HG02885 (cell line): ENCODE measurements at regions not wholly inside any gene's neighbourhood (a gene's known extent, or its start where the extent isn't known, plus 50 kb on each side); places are given as distances from the start of the nearest gene placed in this dataset.

ENCODE experiments used
- ATAC-seq: cut with Tn5 transposase; IDR thresholded peaks from one replicate; pipeline ENCODE4 v1.9.1; 2021; ENCODE audit warnings: mild to moderate bottlenecking; ENCODE audit not compliant: unreplicated experiment, poor library complexity

DNA sequence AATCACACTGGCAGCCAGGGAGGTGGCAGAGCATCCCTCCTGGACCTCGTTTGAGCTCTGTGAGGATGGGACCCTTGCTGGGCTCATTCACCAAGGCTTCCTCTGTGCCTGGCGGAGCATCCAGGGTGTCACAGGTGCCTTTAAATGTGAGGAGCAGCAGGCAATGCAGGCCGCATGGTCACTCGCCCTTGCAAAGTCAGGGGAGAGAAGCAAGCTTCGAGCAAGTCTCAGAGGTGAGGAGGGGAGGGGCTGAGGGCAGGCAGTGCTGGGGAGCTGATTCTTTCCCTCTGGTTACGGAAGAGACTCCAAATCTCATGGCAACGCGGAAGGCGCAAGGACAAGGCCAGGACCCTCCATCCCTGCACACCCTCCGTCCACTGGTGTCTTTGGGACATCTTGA is 182.7 kb upstream of the PMEPA1 start:
- no peak for ATAC-seq

DNA sequence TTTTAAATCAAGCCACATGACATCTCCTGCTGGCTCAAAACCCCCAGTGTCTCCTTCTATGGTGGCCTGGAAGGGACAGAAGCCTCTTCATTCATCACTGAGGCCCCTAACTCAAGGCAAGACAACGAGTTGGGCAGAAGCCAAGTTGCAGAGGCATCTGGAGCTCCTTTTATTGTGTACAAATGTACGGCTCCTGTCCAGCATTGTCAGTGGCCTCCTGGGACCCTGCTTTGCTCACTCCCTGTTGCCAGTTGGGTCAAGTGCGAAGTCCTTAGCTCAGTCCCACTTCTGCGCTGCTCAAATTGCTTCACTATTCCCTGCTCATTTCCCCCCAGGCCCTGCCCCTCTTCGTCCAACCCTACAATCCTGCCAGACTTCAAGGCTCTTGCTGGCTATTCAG is 181.2 kb upstream of the PMEPA1 start:
- ATAC-seq: no peak

DNA sequence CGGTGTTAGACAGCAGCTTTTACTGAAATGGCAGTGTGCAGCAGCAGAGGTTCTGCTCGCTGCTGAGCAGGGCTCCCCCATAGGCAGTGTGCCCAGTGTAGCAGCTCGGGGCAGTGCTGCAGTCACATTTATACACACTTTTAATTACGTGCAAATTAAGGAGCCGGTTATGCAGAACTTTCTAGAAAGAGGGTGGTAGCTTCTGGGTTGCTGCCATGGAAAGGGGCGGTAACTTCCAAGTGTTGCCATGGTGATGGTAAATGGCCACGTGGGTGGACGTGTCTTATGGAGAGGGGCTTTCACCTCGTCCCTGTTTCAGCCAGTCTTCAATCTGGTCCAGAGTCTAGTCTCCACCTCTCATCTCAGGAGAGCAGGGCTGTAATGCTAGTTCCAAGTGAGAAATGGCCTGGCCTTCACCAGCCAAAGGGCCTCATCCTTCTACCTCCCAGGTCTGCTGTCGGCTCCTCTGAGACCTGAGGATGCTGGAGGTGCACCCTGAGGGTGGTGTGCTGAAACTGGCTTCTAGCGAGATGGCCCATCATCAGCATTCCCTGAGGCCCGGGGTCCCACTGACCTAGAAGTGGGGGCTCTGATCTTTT is 180.5 kb upstream of the PMEPA1 start:
- ATAC-seq: no peak

DNA sequence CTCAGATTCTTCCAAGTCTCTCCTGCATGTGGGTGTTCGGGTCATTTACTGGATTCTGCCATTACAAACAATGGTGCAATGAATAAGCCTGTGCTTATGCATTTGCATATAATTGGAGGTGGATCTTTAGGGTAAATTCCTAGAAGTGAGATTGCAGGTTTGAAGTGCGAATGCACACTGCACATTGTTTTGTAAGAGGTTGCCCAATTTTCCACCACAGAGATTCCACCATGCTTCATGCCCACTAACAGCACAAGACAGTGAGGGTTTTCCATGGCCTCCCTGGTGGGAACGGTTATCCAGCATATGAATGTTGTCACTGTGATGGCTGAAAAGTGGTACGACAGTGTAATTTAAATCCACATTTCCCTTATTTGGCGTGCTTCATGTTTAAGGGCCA is 178.8 kb upstream of the PMEPA1 start:
- ATAC-seq: no peak

DNA sequence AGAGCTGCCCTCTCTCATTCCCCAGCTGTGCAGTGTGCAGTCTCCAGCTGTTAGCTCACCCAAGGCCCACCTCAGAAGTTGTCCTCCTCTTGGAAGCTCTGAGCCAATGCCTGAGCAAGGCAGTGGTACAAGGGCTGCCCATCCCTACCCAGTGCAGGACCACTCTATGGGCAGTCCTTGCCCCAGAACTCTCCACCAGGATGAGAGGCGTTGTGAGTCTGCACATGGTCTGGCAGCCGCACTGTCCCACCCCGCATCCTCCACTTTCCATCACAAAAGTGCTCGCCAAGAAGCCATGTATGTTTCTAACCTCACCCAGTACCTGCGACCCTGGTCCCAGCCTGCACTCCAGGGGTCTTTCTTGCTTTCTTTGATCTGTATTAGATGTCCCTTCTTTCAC is 175.1 kb upstream of the PMEPA1 start:
- no peak for ATAC-seq

DNA sequence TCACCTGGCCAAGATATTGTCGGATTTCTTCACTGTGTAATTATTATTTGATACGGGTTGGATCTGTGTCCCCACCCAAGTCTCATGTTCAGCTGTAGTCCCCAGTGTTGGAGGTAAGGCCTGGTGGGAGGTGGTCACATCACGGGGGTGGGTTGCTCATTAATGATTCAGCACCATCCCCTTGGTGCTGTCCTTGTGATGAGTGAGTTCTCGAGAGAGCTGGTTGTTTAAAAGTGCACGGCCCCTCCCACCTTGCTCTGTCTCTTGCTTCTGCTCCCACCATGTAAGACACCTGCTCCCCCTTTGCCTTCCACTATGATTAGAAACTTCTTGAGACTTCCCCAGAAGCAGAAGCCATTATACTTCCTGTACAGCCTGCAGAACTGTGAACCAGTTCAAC is 173.9 kb upstream of the PMEPA1 start:
- no peak for ATAC-seq

DNA sequence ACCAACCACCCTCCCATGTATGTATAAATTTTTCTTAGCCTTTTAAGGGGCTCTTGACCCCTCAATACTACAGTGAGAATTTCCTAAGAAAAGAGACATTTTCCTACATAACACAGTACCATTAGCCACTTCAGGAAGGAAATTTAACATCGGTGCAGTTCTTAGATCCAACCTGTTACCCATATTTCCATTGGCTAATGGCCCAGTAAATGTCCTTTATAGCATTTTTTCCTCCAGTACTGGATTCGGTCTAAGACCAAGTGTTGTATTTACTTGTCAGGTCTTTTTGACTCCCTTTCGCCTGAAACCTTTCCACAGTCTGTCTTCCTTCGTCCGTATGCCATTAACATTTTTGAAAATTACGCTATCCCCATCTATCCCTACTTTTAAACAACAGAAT is 173.4 kb upstream of the PMEPA1 start:
- ATAC-seq: no peak

DNA sequence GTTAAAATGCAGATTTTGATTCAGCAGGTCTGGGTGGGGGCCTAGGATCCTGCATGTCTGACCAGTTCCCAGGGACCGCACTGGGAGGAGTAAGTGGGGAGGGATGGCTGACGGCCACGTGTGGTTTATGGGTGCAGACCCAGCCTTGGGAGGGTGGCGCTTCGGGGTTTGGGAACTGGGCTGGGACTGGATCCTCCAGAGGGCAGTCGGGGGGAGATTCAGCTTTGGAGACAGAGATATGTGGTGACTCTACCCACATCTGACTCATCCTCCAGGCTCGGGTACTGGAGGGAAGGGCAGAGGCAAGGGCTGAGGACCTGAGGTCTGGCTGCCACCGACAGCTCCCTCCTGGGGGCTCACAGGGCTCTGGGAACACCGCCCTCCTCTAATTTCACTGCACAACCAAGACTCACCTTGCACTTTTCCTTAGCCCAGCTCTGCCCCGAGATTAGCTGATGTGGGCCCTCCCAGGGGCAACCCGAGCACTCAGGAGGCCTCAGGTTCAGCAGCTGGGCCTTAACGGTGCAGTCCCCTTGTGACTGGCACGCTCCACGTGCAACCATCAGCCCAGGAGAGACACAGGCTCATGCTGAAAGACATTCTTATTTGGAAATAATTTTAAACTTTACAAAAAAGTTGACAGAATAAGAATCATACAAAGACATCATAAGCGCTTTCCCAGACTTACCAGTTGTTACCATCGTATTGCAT is 172.8 kb upstream of the PMEPA1 start:
- no peak for ATAC-seq

DNA sequence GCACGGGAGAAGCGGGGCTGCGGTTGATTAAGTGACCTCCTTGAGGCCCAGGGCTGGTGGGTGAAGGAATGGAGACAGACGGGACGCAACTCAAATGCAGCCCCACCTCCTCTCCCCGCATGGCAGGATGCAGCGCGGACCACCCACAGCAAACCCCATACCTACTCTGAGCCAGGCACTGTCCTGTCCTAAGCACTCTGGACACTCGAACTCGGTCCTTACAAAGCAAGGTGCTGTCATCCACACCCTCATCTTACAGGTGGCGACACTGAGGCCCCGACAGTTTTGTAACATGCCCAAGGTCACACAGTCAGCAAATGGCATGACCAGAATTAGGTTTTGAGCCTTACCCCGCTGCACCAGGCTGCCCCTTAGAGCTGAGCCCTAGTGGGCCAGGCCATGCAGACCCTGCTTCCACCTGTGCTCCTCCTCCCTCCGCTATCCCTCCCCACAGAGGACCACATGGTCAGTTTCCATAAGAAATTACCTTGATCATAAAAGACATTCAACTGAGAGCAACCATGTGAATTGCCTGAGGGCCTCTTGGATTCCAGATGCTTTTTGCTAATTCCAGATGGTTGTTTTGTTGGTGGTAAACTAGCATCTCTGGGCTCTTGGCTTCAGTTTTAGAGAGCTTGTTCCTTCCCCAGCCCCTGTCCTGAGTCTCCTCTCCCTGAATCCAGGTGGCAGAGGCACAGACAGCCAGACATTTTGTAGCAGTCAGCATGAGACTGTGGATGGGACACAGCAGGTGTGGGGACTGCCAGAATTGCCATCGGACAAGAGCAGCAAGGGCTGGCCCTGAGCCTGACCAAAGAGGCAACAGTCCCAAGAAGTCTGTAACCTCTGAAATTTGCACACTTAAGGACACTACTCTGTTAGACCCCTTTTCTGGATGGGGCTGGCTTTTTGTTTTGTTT is 171.9 kb upstream of the PMEPA1 start:
- ATAC-seq: no peak

DNA sequence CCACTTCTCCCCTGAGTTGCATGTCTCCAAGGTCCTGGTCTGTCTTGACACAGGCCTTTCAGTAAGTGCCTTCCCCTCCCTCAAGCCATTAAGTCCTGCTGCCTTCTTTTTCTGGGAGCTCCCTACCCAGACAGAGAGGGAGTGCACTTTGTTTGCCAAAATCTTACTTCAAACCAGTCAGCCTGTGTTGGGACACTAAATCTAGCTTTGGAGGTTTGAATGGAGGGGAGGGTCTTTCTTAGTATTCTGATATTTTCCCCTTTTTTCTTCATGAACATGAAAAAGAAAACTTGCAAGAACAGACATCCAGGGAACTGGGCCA is 170.7 kb upstream of the PMEPA1 start:
- no peak for ATAC-seq

DNA sequence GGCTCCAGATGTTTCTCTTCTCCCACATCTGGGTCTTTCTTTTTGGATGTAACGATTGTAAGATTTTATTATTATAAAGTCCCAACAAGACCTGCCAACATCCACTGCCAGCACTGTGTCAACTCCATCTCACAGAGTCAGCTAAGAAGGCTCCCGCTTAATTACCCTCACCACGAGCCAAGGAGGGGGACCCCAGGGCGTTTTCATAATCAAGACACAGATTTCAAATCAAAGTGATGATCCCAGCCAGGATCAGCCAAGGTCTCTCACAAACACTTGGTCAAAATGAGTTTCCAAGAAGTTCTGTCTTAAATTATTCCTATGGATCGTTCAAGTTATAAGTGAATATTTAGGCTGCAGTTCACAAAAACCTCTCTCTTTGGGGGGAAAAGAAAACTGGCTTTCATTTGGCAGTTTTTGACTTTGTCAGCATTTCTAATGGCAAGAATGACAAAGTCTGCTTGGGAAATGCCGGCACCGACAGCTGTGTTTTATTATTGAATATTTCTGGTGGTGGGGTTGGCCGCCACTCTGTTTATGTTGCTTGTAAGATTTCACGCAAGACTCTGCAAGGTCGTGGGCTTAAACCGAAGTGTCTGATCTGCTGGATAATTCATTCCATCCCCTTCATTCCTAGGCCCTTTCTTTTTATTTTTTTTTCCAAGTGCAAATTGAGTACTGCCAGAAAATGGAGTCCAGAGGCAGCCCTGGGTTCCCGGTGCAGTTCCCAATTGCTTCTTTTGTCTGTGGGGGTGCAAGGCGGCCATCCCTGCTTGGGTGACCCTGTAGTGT is 170.2 kb upstream of the PMEPA1 start:
- ATAC-seq: no peak

DNA sequence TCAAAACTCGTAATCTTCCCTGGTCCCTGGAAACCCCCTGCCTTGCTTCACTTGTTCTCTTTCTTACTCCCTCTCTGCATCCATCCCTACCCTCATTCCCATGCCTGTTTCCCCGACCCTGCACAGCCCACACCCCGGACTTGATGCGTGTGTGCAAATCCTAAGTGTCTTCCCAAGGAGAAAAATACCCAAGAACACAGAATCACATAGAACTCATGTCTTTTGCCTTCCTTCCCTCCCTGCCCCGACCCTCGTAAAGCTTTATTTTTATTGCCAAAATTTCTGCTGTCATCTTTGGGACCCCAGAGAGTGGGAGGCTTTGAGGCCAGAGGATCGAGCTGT is 169.6 kb upstream of the PMEPA1 start:
- no peak for ATAC-seq

DNA sequence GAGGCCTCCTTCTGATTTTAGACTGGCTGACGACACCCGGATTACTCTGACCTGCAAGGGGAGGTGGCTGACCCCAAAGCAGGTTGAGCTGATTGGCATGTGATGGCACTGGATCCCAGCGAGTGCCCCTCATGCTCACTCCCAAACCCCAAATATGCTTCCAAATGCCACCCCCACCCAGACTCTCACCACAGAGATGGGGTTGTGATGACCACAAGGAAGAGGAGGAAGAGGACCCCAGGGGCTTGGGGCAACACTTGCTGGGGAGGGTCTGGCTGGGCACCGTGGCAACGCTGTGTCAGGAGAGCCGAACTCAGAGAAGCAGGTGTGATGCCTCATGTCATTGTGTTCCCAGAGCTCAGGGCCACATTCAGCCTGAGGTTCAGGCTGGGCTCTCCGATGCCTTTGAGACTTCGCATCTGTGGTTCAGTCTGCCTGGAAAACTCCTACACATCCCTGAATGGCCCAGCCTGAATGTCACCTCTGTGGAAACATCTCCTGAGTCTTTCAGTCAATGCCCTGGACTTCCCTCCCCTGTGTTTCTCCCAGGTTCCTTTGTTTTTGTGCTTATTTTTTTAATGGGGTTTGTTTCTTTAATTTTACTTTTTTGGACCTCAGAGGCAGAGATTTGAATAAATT is 169.1 kb upstream of the PMEPA1 start:
- no peak for ATAC-seq

DNA sequence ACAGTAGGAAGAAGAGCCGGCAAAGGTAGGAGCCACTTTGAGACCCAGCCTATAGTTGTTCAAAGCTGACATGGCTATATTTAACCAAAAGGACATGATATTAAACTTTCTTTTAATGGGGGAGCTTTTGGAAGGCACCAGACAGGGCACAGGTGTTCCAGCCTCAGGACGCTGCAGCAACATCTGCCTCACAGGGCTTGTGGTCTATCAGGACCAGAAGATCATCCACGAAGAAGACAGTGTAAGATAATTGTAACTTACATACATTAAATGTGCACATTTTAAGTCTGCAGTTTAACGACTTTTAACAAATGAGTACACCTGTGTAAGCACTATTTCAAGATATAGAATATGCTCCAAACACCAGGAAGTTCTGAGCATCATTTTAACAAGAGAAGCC is 168.2 kb upstream of the PMEPA1 start:
- no peak for ATAC-seq

DNA sequence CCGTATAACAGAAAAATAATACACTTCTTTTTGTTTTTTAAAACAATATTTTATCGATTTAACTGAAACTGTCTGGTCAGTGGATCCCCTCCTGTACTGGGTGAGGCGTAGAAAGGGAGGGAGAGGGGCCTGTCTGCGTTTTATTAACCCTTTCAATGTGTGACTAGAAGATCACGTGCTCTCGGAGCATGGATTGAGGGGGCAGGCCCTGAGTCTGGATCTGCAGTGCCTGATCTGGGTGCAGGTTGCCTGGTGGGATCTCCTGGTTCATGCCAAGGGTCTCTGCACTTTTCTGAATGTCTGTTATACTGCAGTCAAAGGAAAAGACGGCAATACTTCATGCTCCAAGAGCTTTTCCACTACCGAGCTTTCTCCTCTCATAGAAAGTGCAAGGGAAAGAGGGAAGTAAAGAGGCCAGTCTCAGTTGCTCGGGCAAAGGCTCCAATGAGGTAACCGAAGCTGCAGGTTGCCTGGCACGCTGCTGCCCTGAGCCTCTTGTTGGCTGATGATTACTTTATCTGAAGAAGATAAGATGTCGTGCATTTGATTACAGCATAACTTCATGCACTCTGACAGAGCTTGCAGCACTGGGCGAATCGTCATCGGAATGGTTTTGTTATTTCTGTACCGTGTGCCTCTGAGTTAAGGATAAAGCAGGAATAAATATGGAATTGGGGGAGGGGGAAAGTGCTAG is 167.5 kb upstream of the PMEPA1 start:
- no peak for ATAC-seq

DNA sequence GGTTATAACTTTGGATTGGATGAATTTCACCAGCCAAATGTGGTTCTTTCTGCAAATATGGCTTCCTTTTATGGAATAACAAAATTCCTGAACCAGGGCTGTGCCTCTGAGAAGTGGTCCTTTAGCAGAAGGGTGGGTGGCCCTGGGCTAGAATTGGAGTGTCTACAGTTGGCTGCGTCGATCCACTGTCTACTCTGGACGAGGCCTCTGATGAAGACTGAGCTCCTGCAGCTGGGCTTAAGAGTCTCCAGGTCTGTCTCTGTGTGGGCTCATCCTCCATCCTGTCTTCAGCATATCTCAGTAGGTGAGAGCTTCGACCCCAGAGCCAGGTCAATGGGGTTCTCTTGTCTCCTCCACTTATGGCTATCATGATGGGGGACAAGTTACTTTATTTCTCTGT is 166.3 kb upstream of the PMEPA1 start:
- ATAC-seq: no peak

DNA sequence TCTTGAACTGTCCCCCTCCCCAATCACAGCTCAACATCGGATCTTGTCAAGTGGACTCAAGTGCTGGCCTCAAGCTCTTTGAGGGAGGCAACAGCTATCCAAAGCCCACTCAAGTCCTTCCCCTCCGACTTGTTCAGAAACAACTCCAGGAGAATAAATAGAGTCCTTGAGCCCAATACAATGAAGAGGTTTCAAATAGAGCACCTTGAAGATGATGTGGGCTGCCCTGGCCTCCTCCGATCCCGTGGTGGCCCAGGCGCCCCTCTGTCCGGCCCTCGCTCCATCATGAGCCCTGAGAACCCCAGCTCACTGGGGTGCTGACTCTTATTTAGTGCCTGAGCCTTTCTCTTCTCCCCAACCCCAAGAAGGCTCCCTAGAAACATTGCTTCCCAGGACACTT is 164.3 kb upstream of the PMEPA1 start:
- ATAC-seq: no peak

DNA sequence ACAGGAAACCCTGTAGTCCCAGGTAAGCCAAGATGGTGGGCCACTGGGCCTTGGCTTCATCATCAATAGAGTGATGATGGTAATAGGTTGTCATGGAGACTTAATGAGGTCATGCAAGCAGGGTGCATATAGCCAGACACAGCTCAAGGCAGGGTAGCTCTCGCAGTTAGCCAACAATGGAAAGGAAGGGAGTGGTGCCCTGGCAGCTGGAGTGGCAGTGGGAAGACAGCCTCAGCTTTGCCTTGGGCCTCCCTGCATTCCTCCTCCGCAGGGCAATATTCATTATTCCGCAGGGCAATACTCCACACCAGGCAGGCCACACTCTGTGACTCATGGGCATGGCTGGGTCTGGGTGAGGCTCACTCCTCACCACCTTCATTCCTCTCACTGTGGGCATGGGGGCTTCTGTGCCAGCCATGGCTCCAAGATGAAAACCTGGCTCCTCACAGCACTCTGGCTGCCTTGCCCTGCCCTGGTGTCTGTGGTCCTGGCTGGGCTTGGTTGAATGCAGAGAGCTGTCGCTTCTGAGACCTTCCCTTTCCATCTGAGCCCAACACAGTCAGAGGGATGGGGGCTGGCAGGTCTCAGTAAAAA is 163.1 kb upstream of the PMEPA1 start:
- no peak for ATAC-seq

DNA sequence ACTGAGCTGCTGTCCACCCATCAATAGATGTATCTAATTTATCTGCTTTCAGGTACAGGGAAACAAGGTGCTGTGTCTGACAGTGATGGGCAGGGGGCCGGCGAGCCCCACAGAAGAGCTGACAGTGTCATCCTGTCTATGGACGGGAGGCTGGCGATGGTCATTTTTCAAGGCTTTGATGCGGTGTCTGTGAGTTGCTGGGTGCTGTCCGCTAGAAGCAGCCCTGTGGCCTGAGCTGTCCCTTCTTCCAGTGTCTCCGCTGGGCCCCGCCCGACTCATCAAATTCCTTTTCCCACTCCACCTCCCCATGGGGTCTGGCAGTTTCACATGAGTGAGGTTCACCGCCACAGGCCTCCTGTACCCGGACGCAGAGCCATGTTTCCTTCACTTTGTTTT is 161.4 kb upstream of the PMEPA1 start:
- no peak for ATAC-seq
